ENCODE measurements at regions not wholly inside any gene's neighbourhood (a gene's known extent, or its start where the extent isn't known, plus 50 kb on each side); places are given as distances from the start of the nearest gene placed in this dataset.
A peak's percentile ranks its signal among the peaks of the same experiment; 100 is the strongest.
"Not testable (repeated sequence)": the region's sequence is repeated elsewhere in the genome, so short reads cannot be mapped to it uniquely, and the experiment has no call there.

DNA sequence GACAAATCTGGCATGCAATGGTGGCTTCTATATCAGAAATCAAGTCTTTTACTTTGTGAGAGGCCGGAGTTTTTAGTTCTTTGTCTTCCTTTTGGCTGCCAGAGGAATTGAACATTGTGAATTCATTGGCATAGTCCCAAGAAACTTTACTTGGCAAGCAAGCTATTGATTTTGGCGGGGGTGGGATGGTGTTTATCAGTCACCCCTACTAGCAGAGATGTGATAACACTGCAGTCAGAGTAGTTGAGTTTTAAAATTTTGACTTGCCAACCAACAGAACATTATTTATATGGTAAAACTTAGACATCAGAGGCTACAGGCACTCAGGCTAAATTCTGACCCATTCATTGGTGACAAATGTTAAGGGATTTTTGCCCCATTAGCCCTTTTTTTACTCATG, 129.7 kb downstream of the FAM72C start:
- not testable (repeated sequence) for DNase-seq (ENCODE audit: low read depth in 3 of 3)

DNA sequence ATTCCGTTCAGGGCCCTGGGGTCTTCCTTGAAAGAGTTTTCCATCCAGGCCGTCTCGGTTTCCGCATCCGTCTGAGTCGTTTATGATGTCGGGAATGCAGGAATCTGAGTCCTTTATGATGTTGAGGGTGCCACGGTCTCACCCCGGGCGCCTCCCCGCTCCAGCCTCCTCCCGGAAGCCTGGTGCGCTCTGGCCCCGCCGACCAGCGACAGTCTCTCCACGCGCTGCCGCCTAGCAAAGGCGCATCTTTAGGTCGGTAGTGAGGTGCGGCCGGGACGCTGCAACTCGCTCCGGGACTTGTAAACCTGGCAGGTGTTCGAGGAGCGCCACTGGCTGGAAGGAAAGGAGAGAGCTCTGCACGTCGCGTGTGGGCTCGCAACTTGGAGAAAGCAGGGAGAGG, 132.6 kb downstream of the FAM72C start:
- not testable (repeated sequence) for DNase-seq (ENCODE audit: low read depth in 3 of 3)

DNA sequence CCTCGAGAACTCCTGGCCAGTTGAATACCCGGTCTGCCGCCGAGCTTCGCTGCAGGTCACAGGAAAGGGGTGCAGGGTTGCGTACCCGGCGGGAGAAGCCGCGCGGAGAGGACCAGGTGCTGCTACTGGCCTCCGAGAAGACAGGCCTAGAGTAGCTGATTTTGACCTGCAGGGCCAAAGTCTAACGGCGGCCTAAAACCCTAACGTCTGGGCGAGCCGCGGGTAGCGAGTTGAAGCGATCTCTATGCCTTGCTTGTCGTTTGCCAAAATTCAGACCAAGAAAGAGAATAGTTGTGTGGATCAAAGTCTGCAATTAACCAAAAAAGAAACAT, 133.2 kb downstream of the FAM72C start:
- DNase-seq (ENCODE audit: low read depth in 3 of 3): not testable (repeated sequence)

DNA sequence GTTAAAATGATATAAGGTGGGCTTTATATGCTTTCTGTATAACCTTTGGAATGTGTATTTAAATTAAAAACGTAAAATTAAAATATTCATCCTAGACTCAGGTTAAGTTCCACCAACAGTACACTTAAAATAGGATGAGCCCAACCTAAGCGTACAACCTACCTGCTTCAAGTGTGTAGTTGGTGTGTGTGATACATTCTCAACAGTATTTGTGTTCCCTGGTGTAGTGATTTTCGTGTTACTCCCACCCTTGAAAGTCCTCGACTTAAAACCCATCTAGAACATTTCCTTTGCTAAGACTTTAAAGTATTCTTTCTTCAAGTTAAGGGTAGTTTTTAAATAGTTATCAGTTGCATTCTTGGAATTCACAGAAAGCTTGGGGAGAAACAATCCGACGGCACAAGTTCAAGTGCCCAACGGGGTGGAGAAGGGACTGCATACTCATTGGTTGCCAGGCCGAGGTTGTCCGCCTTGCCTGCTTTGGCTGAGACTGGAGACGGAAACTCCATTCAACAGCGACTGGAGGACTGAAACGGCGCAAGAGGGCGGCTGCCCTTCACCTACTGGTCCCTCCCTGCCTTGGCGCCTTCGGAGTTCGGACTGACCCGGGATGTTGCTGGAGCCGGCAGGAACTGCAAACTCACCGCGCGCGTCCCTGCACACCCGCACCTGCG, 133.7 kb downstream of the FAM72C start:
- DNase-seq (ENCODE audit: low read depth in 3 of 3): not testable (repeated sequence)

DNA sequence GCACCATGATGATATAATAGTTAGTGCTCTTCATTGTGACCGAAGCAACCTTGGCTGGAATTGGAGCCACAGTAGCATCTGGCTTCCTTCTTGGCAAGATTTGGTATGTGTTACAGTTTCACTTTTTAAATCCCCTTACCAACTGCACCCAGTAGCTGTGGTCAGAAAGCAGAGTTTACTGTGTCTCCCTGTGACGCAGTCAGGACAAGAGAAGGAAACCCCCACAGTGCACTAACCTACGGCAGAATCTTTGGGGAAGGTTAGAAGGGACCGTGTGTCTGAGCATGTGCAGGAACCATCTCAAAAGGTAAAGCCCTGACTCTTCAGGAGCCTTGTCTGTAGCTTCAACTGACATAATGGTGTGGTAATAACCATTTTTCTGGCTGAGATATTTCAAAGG, 138.4 kb downstream of the FAM72C start:
- DNase-seq (ENCODE audit: low read depth in 3 of 3): not testable (repeated sequence)

DNA sequence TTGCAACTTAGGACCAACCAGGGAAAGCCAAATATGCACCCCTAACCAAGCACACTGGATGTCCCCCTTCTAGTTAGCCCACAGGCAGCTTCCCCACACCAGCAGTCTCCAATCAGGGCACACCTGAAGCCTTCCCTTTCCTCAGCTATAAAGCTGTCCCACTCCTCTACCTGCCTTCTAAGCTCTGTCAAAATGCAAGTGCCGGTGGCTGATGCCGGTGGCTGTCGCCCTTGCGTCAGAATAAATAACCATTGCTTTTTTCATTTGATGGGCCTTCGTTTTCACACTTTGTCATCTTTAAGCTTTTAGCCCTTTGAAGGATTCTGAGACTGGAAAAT, 139.4 kb downstream of the FAM72C start:
- DNase-seq (ENCODE audit: low read depth in 3 of 3): not testable (repeated sequence)

DNA sequence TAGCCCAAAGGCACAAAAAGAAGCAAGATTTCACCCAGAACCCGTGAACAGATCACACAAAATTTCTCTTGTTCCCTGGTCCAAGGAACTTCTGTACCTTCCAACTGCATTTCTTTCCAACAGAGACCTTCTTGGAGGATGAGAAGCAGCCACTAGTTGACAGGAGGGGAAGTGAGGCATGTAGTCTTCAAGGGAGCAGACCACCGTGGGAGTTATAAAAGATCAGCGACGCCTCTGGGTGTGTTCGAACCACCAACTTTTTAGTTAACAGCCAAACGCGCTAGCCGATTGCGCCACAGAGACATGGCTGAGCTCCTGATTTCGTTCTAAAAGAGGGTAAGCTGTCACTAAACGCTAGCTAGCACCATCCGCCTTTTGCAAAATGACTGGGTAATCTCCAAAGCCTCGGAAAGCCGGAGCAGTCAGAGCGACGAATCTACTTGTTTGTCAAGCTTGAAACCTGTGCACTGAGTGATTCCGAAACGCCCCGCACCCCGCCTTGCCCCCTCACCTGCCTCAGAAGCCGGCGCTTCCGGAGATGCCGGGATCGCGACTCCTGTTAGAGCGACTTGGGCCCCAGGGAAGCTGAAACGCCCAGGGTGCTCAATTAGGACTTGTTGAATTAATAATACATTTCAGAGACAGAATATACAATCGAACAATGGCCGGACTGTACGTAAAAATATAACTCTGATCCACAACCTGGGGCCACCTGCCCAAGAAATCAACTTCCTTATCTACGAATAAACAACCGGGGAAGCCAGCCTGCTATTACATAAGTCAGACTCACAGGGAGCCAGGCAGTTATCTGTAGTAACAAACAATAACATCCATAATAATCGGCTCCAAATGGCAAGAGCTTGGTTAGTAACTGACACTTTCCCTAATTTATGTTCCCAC, 140.1 kb downstream of the FAM72C start:
- DNase-seq (ENCODE audit: low read depth in 3 of 3): not testable (repeated sequence)

DNA sequence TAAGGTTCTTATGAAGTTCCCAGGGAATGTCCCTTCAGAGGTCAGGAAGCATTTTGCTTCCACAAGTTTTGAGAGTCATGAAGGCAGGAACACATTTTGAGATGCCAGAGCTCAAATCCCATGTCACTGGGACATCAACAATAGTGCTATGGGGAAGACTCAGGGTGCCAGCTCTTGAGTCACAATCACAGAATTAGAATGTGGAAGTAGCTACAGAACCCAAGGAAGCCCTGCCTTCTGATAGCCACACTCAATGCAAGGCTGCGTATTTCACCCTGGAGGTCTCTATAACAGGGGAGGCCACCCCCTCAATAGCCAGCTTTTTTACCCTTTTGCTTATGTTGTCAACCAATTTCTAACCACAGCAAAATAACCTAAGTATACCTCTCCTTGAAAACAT, 145.6 kb downstream of the FAM72C start:
- DNase-seq (ENCODE audit: low read depth in 3 of 3): not testable (repeated sequence)

DNA sequence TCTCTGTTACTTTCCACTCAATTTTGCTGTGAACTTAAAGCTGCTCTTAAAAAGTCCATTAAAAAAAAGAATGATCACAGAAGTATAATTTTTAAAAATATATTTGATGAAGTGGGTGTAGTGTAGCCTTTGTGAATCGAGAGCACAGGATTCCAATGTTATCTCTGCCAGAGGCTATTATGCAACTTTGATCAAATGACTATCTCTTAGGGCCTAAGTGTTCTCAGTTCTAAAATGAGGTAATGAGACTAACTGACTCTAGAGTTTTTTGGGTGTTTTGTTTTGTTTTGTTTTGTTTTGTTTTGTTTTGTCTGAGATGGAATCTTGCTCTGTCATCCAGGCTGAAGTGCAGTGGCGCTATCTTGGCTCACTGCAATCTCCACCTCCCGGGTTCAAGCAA, 147.5 kb downstream of the FAM72C start:
- DNase-seq (ENCODE audit: low read depth in 3 of 3): not testable (repeated sequence)

DNA sequence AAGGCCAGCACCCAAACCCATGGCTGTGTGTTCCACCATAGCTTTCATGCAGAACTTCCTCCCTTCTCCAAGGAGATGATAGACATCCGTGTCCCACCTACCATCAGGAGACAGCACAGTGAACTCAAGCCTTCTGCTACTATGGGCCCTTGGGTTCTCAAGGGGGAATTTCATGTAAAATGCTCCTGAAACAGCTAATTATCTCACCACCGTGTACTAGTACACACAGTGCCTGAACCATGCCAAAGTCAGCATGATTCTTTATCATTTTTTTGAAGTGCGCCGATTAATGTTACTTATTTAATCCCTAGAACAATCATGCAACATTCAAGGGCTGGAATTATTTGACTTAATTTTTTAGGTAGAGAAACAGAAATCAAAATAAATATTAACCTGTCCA, 151.7 kb downstream of the FAM72C start:
- DNase-seq (ENCODE audit: low read depth in 3 of 3): not testable (repeated sequence)

DNA sequence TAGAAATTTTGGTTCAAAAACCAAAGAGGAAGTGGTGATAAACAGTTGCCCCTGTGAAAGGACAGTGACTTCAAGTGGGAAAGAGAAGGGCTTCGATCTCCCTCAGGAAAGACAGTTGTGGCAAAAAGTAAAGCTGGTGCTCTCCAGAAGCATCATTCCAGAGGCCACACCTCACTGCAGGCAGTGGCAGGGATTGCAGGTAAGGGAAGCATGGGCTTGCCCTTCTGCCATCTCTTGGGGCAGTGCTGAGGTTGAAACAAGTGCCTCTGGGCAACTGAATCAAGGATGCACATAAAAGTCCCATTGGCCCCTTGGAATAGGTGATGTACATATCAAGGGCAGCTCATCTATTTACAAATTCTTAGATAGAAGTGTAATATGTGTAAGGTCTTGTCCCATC, 155.4 kb downstream of the FAM72C start:
- DNase-seq (ENCODE audit: low read depth in 3 of 3): not testable (repeated sequence)

DNA sequence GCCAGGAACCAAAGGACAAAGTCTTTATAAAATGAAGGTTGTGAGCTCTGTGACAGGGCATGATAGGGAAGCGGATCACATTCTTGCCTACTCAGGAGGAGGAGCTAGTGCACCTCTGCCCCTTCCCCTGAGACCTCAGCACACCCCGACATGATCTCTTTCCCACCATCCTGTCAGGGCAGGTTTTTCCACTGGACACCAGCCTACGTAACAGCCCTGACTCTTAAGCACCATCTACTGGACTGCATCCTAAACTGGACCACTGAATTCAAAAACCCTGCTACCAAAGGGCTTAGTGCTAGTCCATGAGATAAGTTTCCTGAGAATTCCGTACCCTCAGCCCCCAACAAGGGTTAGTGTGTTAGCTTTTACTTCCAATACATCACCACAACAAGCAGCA, 166.4 kb downstream of the FAM72C start:
- not testable (repeated sequence) for DNase-seq (ENCODE audit: low read depth in 3 of 3)

DNA sequence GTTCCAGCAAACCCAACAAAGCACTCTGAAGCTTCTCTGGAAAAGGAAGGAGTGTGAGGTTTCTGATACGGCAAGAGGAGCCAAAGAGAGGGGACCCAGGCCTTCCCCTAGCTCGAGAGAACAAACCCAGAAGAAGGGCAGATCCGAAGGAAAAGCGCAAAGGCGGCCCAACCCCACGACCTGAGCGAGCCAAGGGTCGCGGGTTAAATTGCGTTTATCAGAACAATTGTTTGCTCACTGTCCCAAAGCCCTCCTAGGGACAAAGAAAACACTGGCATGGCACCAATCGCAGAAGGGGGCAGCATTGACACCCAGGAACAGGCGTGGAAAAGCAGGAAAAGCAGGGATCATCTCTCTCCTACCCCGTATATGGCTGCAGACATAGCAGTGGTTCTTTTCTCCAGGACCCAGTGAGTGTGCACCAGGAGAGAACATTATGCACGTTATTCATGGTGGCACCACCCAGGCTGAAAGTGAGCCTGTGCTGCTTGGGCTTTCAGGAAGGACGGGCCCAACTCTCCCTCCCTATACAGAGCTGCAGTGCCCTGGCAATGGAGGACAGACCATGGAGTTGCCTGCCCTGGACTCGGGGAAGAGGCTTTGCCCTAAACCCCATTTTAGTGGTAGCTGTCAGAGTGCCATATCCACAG, 167.0 kb downstream of the FAM72C start:
- DNase-seq (ENCODE audit: low read depth in 3 of 3): not testable (repeated sequence)

DNA sequence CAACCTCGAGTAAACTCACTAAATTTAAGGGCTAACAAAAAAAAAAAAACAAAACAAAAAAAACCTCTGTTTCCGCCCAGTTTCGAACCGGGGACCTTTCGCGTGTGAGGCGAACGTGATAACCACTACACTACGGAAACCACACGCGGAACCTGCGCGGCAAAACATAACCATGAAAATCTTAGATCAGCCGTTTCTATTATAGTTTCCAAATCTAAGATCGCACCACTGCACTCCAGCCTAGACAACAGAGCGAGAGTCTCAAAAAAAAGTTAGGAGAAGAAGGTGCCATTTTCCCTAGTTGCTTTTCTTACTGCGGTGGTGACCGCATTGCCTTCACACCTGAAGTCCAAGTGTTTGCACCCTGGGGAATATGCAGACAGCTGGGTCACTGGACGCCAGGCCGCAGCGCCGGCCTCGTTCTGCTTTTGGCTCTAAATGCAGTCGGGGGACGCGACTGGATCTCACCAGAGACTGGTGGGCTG, 167.8 kb downstream of the FAM72C start:
- DNase-seq (ENCODE audit: low read depth in 3 of 3): peak; percentile 8 to 12 (median 11)

DNA sequence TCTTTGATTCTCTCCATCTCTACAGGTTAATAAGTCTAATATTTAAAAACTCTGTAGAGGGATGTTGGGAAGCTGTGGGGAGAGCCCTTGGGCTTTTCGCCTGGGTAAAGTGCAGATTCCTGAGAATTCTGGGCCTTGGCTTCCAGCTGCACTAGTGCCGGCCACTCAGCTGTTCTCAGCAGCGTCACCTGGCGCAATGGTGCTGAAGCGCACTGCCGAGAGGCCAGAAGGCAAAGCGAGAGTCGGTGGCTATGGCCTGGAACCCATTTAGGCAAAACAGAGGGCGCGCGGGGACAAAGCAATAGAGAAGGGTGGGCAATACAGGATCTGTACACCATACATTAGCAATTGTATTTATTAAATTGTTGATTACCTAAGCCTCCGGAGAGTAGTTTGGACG, 168.7 kb downstream of the FAM72C start:
- not testable (repeated sequence) for DNase-seq (ENCODE audit: low read depth in 3 of 3)

DNA sequence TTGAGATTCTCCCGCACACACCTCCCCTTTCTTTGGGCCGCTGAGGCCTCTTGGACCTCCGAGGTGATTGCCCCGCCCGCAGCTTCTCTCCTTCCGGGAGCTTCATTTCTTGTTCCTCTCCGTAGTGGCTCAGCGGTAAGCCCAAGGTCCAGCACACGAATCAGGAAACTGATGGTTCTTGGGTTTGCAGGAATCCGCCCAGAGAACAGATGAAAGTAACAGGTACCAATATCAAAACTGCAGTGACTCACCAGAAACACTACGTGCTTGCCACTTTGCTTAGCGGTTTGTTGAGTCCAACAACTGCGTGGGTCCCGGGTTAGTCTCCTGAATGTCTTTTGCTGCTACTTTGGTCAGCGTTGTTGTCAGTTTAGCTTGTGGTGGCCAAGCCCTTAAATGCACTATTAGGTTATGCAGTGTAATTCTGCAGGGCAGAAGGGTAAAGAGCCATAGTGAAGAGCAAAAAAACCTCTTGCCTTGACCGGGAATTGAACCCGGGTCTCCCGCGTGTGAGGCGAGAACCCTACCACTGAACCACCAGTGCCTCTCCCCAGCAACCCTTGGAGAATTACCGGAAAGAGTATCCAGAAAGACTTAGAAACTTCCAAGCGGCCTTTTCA, 172.1 kb downstream of the FAM72C start:
- not testable (repeated sequence) for DNase-seq (ENCODE audit: low read depth in 3 of 3)

DNA sequence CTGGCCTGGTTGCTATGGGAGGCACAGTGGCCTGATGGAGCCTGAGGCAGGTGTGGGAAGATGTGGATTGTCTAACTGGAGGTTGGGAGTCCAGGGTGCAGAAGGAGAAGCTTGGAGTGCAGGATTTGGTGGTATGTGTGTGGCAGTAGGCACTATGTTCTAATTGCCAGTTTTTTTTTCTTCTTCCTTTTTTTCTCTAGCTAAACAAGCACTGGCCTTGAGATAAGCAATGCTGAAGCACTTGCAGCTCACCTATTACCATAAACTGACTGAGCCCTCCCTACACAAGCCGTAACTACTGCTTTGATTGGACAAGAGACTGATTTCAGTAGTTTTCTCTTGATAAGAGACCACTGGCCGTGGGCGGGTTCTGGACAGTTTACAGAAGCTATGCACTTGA, 175.4 kb downstream of the FAM72C start:
- DNase-seq (ENCODE audit: low read depth in 3 of 3): not testable (repeated sequence)

DNA sequence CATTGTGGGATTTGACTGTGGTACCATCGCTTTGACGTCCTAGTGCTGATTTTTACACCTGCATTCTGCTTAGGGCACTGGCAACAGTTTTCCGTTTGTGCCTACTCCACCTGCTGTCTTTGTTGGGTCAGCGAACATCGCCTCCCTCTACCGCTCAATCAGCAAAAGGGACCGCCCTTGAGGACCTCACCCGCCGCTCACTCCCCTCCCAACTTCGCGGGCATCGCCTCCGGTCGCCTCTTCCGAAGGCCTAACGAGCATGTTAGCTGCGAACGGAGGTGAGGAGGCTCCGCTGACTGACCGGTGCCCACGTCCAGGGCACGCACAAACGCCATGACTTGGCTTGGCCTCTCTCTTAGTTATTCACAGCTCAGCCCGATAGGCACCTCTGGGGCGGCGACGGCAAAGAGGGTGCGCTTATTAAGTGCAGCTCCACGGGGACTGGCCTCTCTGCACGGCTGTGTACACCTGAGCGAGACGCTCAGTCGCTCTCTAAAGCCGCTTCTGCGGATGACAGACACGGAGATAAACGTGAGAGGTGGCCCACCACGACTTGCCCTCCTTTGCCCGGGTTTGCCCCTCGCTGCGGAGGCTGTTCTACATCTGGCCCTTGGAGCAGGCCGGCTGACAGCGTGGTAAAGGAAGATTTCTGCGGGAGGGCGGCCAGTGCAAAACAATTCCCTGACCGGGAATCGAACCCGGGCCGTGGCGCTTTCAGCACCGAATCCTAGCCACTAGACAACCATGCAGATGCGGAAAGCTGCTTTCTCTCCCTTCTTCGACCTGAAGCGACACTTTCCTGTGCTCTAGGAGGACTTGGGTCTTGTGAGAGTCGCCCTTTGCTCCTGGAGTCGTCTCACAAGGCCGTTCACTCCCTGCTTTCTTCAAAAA, 179.5 kb downstream of the FAM72C start:
- DNase-seq (ENCODE audit: low read depth in 3 of 3): not testable (repeated sequence)

DNA sequence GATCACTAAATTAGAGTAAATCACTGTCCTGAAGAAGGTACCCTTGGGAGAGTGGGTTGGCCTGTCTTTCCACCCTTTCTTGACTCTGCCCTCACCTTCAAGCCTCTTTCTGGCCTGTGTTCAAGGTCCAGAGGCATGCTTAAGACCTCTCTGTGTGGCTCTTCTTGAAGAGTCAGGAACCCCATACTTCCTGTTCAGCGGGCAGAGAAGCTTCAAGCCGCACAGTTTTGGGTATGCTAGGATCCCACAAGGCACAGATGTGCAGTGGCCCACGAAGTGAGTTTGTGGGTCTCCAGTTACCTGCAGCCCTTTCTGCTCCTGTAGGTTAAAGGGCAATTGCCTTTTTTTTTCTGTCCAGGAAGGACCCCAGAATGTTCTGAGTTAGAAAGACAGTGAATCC, 185.4 kb downstream of the FAM72C start:
- DNase-seq (ENCODE audit: low read depth in 3 of 3): not testable (repeated sequence)

DNA sequence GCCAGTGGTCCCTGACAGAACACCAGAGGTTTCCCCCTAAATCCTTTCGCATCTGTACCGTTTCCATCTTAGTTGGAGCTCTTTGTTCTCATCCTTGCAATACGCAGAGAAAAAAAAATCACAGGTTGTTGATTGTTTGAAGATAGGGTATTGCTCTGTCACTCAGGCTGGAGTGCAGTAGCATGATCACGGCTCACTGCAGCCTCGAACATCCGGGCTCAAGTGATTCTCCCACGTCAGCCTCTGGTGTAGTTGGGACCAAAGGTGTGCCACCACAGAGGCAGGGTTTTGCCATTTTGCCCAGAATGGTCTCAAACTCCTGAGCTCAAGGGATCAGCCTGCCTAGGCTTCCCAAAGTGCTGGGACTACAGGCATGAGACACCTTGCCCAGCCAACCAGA, 185.9 kb downstream of the FAM72C start:
- DNase-seq (ENCODE audit: low read depth in 3 of 3): not testable (repeated sequence)
